ENCODE measurements at regions not wholly inside any gene's neighbourhood (a gene's known extent, or its start where the extent isn't known, plus 50 kb on each side); places are given as distances from the start of the nearest gene placed in this dataset.

- no peak for DNase-seq (ENCODE audit: low read depth in 3 of 3)
Measured at GRCh38 chr22:48154943-48155240, 1392.4 kb downstream of the TBC1D22A start.

GRCh38 chr22:48154169-48154942 is 1391.9 kb downstream of the TBC1D22A start:
- DNase-seq (ENCODE audit: low read depth in 3 of 3), result no peak

- DNase-seq (ENCODE audit: low read depth in 3 of 3), result no peak
Measured at GRCh38 chr22:48153726-48154125, 1391.3 kb downstream of the TBC1D22A start.

- DNase-seq (ENCODE audit: low read depth in 3 of 3), result no peak
Measured at GRCh38 chr22:48152916-48153315, 1390.5 kb downstream of the TBC1D22A start.

GRCh38 chr22:48152164-48152775 is 1389.8 kb downstream of the TBC1D22A start:
- DNase-seq (ENCODE audit: low read depth in 3 of 3), result no peak

- DNase-seq (ENCODE audit: low read depth in 3 of 3), result no peak
Measured at GRCh38 chr22:48151641-48152040, 1389.2 kb downstream of the TBC1D22A start.

- DNase-seq (ENCODE audit: low read depth in 3 of 3), result no peak
Measured at GRCh38 chr22:48147831-48148230, 1385.4 kb downstream of the TBC1D22A start.

- no peak for DNase-seq (ENCODE audit: low read depth in 3 of 3)
Measured at GRCh38 chr22:48147404-48147803, 1385.0 kb downstream of the TBC1D22A start.

- no peak for DNase-seq (ENCODE audit: low read depth in 3 of 3)
Measured at GRCh38 chr22:48146426-48146825, 1384.0 kb downstream of the TBC1D22A start.

GRCh38 chr22:48145738-48146137 is 1383.3 kb downstream of the TBC1D22A start:
- DNase-seq (ENCODE audit: low read depth in 3 of 3), result no peak

- no peak for DNase-seq (ENCODE audit: low read depth in 3 of 3)
Measured at GRCh38 chr22:48144318-48144717, 1381.9 kb downstream of the TBC1D22A start.

- no peak for DNase-seq (ENCODE audit: low read depth in 3 of 3)
Measured at GRCh38 chr22:48143856-48144255, 1381.4 kb downstream of the TBC1D22A start.

- no peak for DNase-seq (ENCODE audit: low read depth in 3 of 3)
Measured at GRCh38 chr22:48142388-48142787, 1379.9 kb downstream of the TBC1D22A start.

- DNase-seq (ENCODE audit: low read depth in 3 of 3), result no peak
Measured at GRCh38 chr22:48141301-48141700, 1378.9 kb downstream of the TBC1D22A start.

GRCh38 chr22:48140261-48140813 is 1377.9 kb downstream of the TBC1D22A start:
- DNase-seq (ENCODE audit: low read depth in 3 of 3), result no peak

- no peak for DNase-seq (ENCODE audit: low read depth in 3 of 3)
Measured at GRCh38 chr22:48139776-48140175, 1377.3 kb downstream of the TBC1D22A start.

- DNase-seq (ENCODE audit: low read depth in 3 of 3), result no peak
Measured at GRCh38 chr22:48138855-48139254, 1376.4 kb downstream of the TBC1D22A start.

- no peak for DNase-seq (ENCODE audit: low read depth in 3 of 3)
Measured at GRCh38 chr22:48138427-48138826, 1376.0 kb downstream of the TBC1D22A start.

GRCh38 chr22:48137640-48138039 is 1375.2 kb downstream of the TBC1D22A start:
- DNase-seq (ENCODE audit: low read depth in 3 of 3), result no peak

- DNase-seq (ENCODE audit: low read depth in 3 of 3), result no peak
Measured at GRCh38 chr22:48135592-48135991, 1373.1 kb downstream of the TBC1D22A start.

- no peak for DNase-seq (ENCODE audit: low read depth in 3 of 3)
Measured at GRCh38 chr22:48125416-48125815, 1363.0 kb downstream of the TBC1D22A start.

- no peak for DNase-seq (ENCODE audit: low read depth in 3 of 3)
Measured at GRCh38 chr22:48121984-48122383, 1359.5 kb downstream of the TBC1D22A start.

GRCh38 chr22:48118654-48119053 is 1356.2 kb downstream of the TBC1D22A start:
- no peak for DNase-seq (ENCODE audit: low read depth in 3 of 3)
